ENCODE measurements at regions not wholly inside any gene's neighbourhood (a gene's known extent, or its start where the extent isn't known, plus 50 kb on each side); places are given as distances from the start of the nearest gene placed in this dataset.
"Not testable (repeated sequence)": the region's sequence is repeated elsewhere in the genome, so short reads cannot be mapped to it uniquely, and the experiment has no call there.

- DNase-seq: no peak
Measured at GRCh38 chr20:53691060-53691810, 97.6 kb upstream of the ZNF217 start.

DNA sequence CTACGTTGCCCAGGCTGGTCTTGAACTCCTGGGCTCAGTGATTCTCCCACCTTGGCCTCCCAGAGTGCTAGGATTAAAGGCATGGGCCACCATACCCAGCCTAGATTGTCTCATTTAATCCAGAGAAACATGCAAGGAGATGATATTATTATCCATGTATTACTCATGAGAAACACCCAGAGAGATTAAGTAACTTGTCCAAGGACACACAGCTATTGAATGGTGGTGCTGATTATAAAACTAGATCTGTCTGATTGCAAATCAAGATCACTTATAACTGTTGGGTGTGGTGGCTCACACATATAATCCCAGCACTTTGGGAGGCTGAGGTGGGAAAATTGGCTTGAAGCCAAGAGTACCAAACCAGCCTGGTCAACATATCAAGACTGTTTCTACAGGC is 94.4 kb upstream of the ZNF217 start:
- no peak for DNase-seq

DNA sequence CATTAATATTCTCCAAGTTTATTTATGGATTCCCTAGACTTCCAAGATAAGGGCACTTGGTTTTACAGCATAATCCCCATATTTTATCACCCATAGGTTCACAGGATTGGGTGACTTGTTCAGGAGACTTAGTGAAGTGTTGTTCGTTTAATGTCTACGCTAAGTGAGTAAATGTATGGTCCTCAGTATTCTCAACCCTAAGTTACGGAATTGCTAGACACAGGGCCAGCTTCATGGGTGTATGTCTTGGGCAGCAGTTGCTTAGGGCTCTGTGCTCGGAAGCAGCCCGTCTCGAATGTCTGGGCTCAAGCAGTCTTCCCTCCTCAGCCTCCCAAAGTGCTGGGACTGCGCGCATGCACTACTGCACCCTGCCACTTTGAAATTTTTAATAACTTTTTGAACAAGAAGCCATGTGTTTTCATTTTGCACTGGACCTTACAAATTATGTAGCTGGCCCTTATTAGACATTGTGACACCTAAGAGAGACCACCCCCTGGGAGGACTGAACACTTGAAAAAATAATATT is 91.5 kb upstream of the ZNF217 start:
- DNase-seq: no peak

DNA sequence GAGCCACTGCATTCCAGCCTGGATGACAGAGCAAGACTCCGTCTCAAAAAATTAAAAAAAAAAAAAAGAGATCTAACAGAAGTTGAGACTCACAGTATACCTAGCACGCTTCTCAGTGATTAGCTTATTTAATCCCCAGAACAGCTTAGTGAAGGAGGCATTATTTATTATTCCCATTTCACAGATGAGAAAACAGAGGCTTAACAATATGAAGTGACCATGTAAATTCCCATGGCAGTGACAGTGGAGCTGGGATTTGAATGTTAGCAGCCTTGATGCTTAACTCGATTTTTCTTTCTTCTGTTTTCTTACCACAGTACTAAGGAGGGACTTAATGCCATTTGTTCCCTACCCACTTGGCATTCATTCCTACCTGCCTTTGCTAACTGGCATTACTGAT is 89.9 kb upstream of the ZNF217 start:
- DNase-seq: no peak

DNA sequence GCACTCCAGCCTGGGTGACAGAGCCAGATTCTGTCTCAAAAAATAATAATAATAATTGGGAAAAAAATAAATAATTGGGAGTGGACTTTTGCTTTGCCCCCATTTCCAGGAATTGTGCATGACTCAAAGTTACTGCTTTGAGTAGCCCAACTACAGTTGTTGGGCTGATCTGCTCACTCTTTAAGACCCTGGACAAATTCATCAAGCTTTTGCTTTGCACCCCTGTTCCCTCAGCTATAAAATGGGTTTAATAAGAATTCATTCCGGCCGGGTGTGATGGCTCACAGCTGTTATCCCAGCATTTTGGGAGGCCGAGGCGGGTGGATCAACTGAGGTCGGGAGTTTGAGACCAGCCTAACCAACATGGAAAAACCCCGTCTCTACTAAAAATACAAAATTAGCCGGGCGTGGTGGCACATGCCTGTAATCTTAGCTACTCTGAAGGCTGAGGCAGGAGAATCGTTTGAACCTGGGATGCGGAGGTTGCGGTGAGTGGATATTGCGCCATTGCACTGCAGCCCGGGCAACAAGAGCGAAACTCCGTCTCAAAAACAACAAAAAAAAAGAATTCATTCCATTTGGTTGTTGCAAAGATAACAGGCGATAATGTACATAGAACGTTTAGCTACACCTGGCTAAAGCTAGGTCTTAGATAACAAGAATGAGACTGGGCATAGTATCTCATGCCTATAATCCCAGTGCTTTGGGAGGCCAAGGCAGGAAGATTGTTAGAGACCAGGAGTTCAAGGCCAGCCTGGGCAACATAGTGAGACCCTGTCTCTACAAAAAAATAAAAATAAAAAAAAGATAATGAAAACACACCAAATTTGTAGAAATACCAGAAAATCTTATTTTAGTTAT is 87.9 kb upstream of the ZNF217 start:
- no peak for DNase-seq

DNA sequence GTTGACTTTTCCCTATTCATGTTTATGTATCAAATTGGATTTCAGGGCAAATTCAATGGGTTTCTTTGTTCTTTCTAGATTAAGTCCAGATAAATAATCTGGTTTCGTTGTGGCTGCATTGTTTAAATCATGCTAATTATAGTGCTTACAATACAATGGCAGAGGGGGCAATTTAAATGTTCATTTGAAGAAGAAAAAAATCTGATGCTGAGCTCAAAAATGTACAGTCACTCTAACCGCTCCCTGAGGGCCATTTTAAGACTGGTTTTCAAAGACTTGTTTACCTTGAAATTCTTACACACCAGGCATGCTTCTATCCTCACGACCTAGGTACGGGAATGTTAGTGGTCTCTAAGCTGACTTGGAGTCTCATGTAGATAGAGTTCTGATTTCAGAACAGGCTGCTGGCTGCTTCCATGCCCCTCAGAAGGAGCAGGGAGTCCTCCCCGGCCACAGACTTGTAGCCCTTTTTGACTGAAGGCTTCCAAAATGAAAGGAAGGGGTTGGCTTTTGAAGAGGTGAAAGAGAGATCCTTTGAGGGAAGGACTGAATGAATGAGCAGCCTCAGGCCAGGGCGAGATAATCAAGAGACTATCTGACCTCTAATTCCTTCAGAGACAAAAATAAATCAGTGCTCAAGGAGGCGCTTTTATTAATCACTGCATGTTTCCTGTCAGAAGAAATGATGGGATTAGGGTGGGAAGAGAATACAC is 86.1 kb upstream of the ZNF217 start:
- peak in 2 of 14 donors; percentile 3 to 20 for DNase-seq

- DNase-seq: no peak
Measured at GRCh38 chr20:53678990-53679596, 85.5 kb upstream of the ZNF217 start.

DNA sequence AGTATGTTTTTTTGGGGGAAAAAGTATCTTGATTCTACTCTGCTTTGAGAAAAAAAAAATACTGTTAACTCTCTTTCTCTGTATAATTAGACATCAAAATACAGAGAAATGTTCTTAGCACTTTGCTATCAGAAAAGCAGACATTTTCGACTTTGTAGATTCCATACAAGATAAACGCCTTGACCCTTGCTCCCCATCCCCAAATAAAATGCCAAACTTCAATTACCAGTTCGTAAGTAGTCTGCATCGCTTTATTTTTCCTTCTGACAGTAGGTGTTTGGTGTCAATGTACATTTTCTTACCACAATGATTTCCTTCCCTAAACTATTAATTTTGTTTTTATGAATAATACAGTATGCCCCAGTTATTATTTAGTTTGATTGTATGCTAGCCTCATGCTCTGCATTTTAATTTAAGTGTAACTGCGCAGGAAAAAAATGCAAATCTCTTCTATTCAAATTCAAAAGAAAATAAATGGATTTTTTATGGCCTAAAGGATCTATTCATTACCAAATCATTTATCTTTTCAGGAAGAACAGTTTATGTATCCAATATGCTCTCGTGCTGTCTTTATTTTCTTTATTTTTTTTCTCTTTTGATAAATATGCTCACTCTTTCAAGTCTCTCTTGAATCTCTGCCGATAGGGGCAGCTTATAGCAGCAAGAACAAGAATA is 84.8 kb upstream of the ZNF217 start:
- DNase-seq: no peak

DNA sequence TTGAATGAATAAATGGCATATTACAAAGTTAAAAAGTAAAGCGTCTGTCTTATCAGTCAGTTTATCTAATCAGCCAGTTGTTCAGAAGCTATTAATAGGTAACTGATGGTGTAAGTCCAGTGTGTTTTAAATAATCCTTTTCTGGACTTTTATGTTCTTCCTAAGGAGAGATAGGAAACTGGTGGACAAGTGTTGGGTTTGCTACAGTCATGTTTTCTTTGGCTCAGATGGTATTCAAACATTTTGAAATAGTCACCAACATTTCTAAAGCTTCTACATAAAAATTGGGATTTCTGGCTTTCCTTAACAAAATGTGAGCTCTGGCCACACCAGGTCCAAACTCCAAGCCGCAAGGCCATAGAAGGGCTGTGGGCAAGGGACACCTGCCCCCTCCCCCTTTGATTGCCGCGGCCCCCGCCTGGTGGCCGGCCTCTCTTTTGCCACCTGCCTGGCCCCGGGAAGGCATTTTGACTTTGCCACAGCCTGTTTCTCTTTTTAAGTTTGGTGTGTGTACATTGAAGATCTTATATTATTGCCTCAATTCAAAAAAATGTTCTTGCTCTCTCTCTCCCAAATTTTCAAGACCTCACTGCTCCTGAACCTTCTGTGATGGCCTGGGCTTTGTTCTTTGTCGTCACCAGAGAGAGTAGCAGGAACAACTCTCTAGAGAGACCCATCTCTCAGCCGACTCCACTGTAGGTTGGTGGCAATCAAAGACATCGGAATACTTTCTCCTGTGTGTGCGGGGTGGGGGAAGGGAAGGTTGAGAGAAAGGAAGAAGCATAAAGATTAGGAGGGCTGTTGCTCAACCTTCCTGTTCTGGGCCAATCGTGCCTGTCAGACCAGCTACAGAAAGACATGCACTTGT is 84.0 kb upstream of the ZNF217 start:
- DNase-seq: peak in 5 of 14 donors; percentile 10 to 15 (median 14)

DNA sequence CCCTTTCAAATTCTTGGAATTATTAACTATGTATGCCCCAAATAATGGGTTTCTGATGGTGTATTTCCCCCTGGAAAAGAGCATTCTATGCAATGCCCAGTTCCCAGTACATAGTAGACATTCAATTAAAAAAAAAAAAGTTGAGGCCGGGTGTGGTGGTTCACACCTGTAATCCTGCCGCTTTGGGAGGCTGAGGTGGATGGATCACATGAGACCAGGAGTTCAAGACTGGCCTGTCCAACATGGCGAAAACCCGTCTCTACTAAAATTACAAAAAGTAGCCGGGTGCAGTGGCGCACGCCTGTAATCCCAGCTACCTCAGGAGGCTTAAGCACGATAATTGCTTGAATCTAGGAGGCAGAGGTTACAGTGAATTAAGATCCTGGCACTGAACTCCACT is 83.3 kb upstream of the ZNF217 start:
- no peak for DNase-seq

DNA sequence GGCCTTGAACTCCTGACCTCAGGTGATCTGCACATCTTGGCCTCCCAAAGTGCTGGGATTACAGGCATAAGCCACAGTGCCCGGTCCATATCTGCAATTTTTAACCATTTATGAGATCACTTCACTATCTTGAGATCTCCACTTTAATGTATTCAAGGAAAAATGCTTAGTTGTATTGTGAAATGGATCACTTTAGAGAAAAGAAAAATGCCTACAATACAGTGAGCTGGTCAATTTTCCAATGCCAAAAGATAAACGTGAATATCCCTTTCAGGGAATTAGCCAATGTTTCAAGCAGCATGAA is 82.8 kb upstream of the ZNF217 start:
- no peak for DNase-seq

- no peak for DNase-seq
Measured at GRCh38 chr20:53672484-53673129, 79.0 kb upstream of the ZNF217 start.

DNA sequence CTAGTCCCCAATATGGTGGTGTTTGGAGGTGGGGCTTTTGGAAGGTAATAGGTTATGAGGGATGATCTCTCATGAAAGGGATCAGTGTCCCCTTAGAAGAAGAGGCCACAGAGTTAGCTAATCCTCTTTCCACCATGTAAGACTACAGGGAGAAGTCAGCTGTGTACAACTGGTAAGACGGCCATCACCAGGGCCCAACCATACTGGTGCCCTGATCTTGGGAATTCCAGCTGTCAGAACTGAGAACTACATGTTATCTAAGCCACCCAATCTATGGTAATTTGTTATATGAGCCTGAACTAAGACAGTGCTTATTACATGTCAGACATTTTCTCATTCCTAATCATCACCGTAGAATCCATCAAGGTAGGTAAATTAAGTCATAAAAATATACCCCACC is 77.7 kb upstream of the ZNF217 start:
- no peak for DNase-seq

DNA sequence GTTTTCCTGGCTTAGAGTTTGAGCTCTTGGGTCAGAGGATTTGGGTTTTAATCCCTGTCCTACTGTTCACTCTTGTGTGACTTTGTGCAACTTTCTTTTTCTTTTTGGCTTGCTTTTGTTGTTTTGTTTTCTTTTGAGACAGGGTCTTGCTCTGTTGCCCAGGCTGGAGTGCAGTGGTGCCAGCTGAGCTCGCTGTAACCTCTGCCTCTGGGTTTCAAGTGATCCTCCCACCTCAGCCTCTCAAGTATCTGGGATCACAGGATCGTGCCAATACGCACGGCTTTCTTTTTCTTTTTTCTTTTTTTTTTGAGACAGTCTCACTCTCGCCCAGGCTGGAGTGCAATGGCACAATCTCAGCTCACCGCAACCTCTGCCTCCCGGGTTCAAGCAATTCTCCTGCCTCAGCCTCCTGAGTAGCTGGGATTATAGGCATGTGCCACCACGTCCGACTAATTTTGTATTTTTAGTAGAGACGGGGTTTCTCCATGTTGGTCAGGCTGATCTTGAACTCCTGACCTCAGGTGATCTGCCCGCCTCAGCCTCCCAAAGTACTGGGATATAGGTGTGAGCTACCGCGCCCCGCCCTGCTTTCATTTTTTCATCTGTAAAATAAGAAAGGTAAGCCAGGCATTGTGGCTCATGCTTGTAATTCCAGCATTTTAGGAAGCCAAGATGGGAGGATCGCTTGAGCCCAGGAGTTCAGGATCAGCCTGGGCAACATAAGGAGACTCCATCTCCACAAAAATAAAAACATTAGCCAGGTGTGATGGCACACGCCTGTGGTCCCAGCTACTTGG is 76.1 kb upstream of the ZNF217 start:
- not testable (repeated sequence) for DNase-seq

- no peak for DNase-seq
Measured at GRCh38 chr20:53668992-53669391, 75.4 kb upstream of the ZNF217 start.

DNA sequence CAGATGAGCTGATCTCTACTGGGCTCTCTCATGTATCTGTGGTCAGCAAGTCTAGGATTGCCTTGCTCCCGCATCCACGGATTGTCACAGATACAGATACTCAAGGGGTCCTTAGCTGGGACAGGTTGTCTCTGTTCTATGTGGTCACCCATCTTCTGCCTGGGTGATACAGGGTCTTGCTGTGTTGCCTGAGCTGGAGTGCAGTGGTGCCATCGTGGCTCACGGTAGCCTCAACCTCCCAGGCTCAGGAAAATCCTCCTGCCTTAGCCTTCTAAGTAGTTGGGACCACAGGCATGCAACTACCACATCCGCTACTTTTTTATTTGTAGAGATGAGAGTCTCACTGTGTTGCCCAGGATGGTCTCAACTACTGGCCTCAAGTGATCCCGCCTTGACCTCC is 72.5 kb upstream of the ZNF217 start:
- no peak for DNase-seq

DNA sequence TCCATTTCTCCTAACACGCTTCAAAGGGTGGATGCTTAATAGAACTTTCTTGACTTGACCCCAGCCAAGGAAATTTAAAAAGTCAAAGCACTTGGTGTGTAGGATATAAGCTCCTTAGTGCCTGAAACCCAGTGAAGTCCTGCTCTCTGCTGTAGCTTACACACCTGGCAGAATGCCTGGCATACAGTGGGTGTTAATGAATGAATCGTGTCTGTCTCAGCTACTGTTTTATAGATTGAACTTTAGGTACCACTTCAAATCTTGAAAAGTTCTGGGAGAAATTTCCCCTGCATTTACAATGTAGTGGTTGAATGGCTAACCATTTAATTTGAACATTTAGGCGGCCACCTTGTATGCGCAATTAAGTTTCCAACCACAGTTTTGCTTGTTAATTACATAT is 70.5 kb upstream of the ZNF217 start:
- DNase-seq: no peak

DNA sequence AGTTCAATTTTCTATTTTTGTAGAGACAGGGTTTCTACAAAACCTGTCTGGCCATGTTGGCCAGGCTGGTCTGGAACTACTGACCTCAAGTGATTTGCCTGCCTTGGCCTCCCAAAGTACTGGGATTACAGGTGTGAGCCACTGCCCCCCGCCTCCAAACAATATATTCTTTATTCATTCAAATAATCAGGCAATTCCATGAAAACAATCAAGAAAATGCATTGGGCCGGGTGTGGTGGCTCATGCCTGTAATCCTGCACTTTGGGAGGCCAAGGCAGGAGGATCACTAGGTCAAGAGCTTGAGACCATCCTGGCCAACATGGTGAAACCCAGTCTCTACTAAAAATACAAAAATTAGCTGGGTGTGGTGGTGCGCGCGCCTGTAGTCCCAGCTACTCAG is 69.9 kb upstream of the ZNF217 start:
- not testable (repeated sequence) for DNase-seq

DNA sequence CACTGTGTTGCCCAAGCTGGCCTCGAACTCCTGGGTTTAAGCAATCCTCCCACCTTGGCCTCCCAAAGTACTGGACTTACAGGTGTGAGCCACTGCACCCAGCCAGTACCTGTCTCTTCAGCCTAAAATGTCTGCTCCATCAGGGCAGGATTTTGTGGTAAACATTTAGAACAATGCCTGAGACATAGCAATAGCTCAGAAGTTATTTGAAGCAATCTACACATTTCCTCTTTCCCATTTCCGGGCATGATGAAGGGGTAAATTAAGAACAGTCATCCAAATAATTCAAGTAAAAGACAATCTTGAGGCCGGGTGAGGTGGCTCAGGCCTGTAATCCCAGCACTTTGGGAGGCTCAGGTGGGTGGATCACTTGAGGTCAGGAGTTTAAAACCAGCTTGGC is 69.0 kb upstream of the ZNF217 start:
- DNase-seq: no peak

- DNase-seq: no peak
Measured at GRCh38 chr20:53660947-53661381, 67.3 kb upstream of the ZNF217 start.
